ENCODE measurements at regions not wholly inside any gene's neighbourhood (a gene's known extent, or its start where the extent isn't known, plus 50 kb on each side); places are given as distances from the start of the nearest gene placed in this dataset.

DNA sequence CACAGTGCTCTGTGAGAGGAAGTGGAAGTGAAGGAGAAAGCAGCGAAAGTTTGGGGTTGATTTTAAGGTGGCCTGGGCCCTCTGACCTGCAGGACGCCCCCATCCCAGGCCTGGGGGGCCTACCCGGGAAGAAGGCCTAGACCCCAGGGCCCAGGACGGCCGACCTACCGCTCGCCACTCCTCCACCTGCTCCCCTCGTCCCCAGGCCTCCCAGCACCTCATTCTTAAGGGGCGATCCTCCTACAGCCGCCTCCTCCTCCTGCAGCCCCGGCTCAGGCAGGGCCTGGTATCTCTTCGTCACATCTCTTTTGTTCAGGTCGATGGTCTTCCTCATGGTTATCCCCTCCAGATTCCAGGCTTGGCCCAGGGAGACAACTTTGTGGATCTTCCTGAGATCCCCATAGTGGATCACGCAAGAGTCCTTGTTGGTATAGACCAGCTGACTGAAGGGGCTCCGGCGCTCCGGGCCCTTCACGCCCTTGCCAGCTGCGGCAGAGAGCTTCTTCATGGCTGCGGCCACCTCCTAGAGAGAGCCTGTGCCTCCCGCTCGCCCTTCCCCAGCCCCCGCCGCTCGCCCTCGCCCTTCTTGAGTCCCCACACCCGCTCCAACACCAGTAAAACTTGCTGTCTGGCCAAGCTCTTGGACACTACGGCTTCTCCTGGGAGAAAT is 117.5 kb downstream of the OR13A1 start:
- no peaks in the 10 kb centered on the region for H3K27me3 ChIP-seq (ENCODE audit: insufficient read depth, poor library complexity, severe bottlenecking)
- no peak for DNase-seq (ENCODE audit: low read depth in 1 of 2, low spot score in 1 of 2)
- H3K4me3 ChIP-seq (replicated peaks; ENCODE audit: insufficient read depth, low read length): no peak overlapping the region
- H3K27ac ChIP-seq (replicated peaks): no peak overlapping the region
- TF ChIP-seq POLR2AphosphoS5 (IDR thresholded peaks at IDR 0.05; ENCODE audit: low read depth): no peak
- TF ChIP-seq, protein P1, sequence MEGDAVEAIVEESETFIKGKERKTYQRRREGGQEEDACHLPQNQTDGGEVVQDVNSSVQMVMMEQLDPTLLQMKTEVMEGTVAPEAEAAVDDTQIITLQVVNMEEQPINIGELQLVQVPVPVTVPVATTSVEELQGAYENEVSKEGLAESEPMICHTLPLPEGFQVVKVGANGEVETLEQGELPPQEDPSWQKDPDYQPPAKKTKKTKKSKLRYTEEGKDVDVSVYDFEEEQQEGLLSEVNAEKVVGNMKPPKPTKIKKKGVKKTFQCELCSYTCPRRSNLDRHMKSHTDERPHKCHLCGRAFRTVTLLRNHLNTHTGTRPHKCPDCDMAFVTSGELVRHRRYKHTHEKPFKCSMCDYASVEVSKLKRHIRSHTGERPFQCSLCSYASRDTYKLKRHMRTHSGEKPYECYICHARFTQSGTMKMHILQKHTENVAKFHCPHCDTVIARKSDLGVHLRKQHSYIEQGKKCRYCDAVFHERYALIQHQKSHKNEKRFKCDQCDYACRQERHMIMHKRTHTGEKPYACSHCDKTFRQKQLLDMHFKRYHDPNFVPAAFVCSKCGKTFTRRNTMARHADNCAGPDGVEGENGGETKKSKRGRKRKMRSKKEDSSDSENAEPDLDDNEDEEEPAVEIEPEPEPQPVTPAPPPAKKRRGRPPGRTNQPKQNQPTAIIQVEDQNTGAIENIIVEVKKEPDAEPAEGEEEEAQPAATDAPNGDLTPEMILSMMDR (IDR thresholded peaks at IDR 0.05; ENCODE audit: insufficient read depth, low read length): no peak
- TF ChIP-seq GABPA (IDR thresholded peaks at IDR 0.05; ENCODE audit: low read depth): no peak
- TF ChIP-seq, protein P2, sequence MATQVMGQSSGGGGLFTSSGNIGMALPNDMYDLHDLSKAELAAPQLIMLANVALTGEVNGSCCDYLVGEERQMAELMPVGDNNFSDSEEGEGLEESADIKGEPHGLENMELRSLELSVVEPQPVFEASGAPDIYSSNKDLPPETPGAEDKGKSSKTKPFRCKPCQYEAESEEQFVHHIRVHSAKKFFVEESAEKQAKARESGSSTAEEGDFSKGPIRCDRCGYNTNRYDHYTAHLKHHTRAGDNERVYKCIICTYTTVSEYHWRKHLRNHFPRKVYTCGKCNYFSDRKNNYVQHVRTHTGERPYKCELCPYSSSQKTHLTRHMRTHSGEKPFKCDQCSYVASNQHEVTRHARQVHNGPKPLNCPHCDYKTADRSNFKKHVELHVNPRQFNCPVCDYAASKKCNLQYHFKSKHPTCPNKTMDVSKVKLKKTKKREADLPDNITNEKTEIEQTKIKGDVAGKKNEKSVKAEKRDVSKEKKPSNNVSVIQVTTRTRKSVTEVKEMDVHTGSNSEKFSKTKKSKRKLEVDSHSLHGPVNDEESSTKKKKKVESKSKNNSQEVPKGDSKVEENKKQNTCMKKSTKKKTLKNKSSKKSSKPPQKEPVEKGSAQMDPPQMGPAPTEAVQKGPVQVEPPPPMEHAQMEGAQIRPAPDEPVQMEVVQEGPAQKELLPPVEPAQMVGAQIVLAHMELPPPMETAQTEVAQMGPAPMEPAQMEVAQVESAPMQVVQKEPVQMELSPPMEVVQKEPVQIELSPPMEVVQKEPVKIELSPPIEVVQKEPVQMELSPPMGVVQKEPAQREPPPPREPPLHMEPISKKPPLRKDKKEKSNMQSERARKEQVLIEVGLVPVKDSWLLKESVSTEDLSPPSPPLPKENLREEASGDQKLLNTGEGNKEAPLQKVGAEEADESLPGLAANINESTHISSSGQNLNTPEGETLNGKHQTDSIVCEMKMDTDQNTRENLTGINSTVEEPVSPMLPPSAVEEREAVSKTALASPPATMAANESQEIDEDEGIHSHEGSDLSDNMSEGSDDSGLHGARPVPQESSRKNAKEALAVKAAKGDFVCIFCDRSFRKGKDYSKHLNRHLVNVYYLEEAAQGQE (IDR thresholded peaks at IDR 0.05; ENCODE audit: insufficient replicate concordance, low read depth): no peak
- no peak for TF ChIP-seq SPI1 (IDR thresholded peaks at IDR 0.05; ENCODE audit: borderline replicate concordance, low read depth)

DNA sequence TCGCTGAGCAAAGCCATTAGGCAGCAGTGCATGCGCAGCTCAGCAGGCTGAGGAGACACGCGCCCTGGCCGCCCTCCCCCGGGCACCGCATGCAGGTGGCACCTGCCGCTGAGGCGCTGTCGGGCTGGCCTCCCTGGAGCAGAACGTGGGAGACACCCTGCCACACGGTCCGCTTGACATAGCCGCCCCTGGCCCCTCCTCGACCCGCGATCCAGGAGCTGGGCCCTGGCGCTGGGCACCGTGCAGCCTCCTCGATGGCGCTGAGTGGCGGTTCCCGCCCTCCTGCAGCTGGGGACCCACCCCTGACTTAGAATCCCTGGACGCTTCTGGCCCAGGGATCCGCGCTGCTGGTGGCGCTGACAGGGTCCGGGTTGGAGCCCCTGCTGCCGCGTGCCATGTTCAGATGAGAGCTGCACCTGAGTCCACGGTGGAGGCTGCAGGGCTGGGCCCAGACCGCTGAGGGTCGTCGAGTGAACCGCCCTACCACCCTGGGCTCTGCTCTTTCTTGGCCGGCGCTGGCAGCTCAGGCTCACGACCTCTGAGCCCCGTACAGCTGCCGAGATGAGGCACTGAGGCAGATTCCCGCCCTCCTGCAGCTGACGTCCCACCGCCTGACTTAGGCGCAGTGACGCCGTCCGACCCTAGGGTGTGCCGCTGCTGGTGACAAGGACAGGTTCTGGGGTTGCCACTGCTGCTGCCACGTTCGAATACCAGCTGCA is 116.8 kb downstream of the OR13A1 start:
- Histone ChIP-seq H3K27me3 (ENCODE audit: insufficient read depth, poor library complexity, severe bottlenecking) (no peaks in the 10 kb centered on the region), H3K27ac (replicated peaks) (no peak overlapping the region), H3K4me3 (replicated peaks; ENCODE audit: insufficient read depth, low read length) (no peak overlapping the region)
- DNase-seq (ENCODE audit: low read depth in 1 of 2, low spot score in 1 of 2): no peak
- TF ChIP-seq GABPA (IDR thresholded peaks at IDR 0.05; ENCODE audit: low read depth): no peak

DNA sequence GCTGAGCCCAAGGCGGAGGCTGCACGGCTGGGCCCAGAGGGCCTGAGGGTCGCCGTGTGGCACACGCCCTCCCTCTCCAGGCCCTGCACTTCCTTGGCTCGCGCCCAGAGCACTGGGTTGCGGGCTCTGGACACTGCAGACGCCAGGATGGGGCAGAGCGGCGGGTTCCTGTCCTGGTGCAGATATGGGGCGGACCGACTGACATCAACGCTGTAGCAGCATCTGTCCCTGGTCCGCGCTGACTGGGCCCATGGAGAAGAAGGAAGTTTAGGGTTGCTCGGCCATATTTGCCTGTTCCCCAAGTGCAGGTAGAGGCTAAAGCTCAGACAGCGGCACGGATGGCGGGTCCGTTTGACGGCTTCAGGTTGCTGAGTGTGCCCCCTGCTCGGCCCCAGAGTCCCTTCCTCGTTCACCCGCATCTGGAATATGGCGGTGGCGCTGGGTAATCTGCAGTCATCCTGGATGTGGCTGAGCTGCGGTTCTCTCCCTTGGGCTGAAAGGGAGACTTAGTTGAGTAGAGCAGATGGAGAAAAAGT is 116.1 kb downstream of the OR13A1 start:
- H3K27ac ChIP-seq (replicated peaks): no peak overlapping the region
- no peak for DNase-seq (ENCODE audit: low read depth in 1 of 2, low spot score in 1 of 2)
- H3K27me3 ChIP-seq (ENCODE audit: insufficient read depth, poor library complexity, severe bottlenecking): no peaks in the 10 kb centered on the region
- no peak overlapping the region for H3K4me3 ChIP-seq (replicated peaks; ENCODE audit: insufficient read depth, low read length)
- TF ChIP-seq, protein P1 (IDR thresholded peaks at IDR 0.05; ENCODE audit: insufficient read depth, low read length): no peak
- TF ChIP-seq, protein P2 (IDR thresholded peaks at IDR 0.05; ENCODE audit: insufficient replicate concordance, low read depth): no peak
- no peak for TF ChIP-seq POLR2AphosphoS5 (IDR thresholded peaks at IDR 0.05; ENCODE audit: low read depth)
- TF ChIP-seq GABPA (IDR thresholded peaks at IDR 0.05; ENCODE audit: low read depth): no peak
- TF ChIP-seq SPI1 (IDR thresholded peaks at IDR 0.05; ENCODE audit: borderline replicate concordance, low read depth): no peak

DNA sequence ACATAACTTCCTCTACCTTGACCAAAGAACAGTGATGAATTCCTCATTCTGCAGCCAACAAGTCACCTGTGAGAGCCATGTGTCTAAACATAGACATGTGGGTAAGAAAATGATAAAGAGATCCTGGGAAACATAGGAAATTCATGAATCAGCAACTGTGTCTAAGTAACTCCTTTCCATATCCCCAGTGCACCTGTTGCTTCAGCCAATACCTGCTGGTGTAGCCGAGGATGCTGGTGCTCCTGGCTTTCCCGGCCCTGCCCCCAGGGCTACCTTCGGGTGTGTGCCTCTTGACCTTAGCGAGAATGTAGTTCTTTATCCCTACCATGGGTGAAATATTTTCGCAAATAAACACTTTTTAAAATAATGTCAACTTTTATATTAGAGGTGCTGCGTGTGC is 114.1 kb downstream of the OR13A1 start:
- DNase-seq (ENCODE audit: low read depth in 1 of 2, low spot score in 1 of 2): no peak
- no peak overlapping the region for H3K27ac ChIP-seq (replicated peaks)
- no peak overlapping the region for H3K4me3 ChIP-seq (replicated peaks; ENCODE audit: insufficient read depth, low read length)
- H3K27me3 ChIP-seq (ENCODE audit: insufficient read depth, poor library complexity, severe bottlenecking): no peaks in the 10 kb centered on the region
- TF ChIP-seq GABPA (IDR thresholded peaks at IDR 0.05; ENCODE audit: low read depth) (no peak), SPI1 (IDR thresholded peaks at IDR 0.05; ENCODE audit: borderline replicate concordance, low read depth) (no peak), POLR2AphosphoS5 (IDR thresholded peaks at IDR 0.05; ENCODE audit: low read depth) (no peak)
- TF ChIP-seq, protein P2 (IDR thresholded peaks at IDR 0.05; ENCODE audit: insufficient replicate concordance, low read depth): no peak
- TF ChIP-seq, protein P1 (IDR thresholded peaks at IDR 0.05; ENCODE audit: insufficient read depth, low read length): no peak

Data from HL-60 (cell line).